HEK293T (cell line): ENCODE measurements at regions not wholly inside any gene's neighbourhood (a gene's known extent, or its start where the extent isn't known, plus 50 kb on each side); places are given as distances from the start of the nearest gene placed in this dataset.

ENCODE experiments used
- ARNT ChIP-seq: fragments of 450-650 bp; IDR thresholded peaks from 2 replicates; pipeline ENCODE4 v1.6.1; 2017; ENCODE audit warnings: mild to moderate bottlenecking
- BHLHE40 ChIP-seq: fragments of 450-650 bp; IDR thresholded peaks from 2 replicates; pipeline ENCODE4 v1.6.1; 2016; ENCODE audit warnings: mild to moderate bottlenecking, moderate library complexity, borderline replicate concordance
- ELF4 ChIP-seq: fragments of 450-650 bp; IDR thresholded peaks from 2 replicates; pipeline ENCODE4 v1.6.1; 2017; ENCODE audit warnings: antibody characterized with exemption
- FOXA1 ChIP-seq: fragments of 450-650 bp; IDR thresholded peaks from 2 replicates; pipeline ENCODE4 v1.6.1; 2016; ENCODE audit warnings: mild to moderate bottlenecking
- FOXM1 ChIP-seq: fragments of 450-650 bp; IDR thresholded peaks from 2 replicates; pipeline ENCODE4 v1.6.1; 2017; ENCODE audit warnings: mild to moderate bottlenecking, borderline replicate concordance
- HDGF ChIP-seq: fragments of 450-650 bp; IDR thresholded peaks from 2 replicates; pipeline ENCODE4 v1.6.1; 2017; ENCODE audit warnings: antibody characterized with exemption, borderline replicate concordance
- LEF1 ChIP-seq: fragments of 450-650 bp; IDR thresholded peaks from 2 replicates; pipeline ENCODE4 v1.6.1; 2017; ENCODE audit warnings: mild to moderate bottlenecking, borderline replicate concordance
- PKNOX1 ChIP-seq: fragments of 450-650 bp; IDR thresholded peaks from 2 replicates; pipeline ENCODE4 v1.6.1; 2016
- SP1 ChIP-seq: fragments of 450-650 bp; IDR thresholded peaks from 2 replicates; pipeline ENCODE4 v1.6.1; 2017
- SUZ12 ChIP-seq: fragments of 450-650 bp; IDR thresholded peaks from 2 replicates; pipeline ENCODE4 v1.6.1; 2016; ENCODE audit warnings: mild to moderate bottlenecking
- TARDBP ChIP-seq: fragments of 450-650 bp; IDR thresholded peaks from 2 replicates; pipeline ENCODE4 v1.6.1; 2016
- ZNF384 ChIP-seq: fragments of 450-650 bp; IDR thresholded peaks from 2 replicates; pipeline ENCODE4 v1.6.1; 2016

- TF ChIP-seq SP1 (no peak), ELF4 (no peak), FOXM1 (no peak), SUZ12 (no peak), PKNOX1 (no peak), TARDBP (no peak), HDGF (no peak), BHLHE40 (no peak), FOXA1 (no peak), ZNF384 (no peak), LEF1 (no peak), ARNT (no peak)
Measured at GRCh38 chr2:34848132-34848531, 1249.0 kb upstream of the FAM98A start.
